HL-60/S4 (cell line): ENCODE measurements at regions not wholly inside any gene's neighbourhood (a gene's known extent, or its start where the extent isn't known, plus 50 kb on each side); places are given as distances from the start of the nearest gene placed in this dataset.
"Not testable (repeated sequence)": the region's sequence is repeated elsewhere in the genome, so short reads cannot be mapped to it uniquely, and the experiment has no call there.

ENCODE experiments used
- in situ Hi-C: fragments of 300-500 bp; cut with MboI; formaldehyde crosslinking; loops from 2 replicates; pipeline ENCODE4 v1.14.3; 2022; ENCODE audit warnings: low sequenced_read_pairs

DNA sequence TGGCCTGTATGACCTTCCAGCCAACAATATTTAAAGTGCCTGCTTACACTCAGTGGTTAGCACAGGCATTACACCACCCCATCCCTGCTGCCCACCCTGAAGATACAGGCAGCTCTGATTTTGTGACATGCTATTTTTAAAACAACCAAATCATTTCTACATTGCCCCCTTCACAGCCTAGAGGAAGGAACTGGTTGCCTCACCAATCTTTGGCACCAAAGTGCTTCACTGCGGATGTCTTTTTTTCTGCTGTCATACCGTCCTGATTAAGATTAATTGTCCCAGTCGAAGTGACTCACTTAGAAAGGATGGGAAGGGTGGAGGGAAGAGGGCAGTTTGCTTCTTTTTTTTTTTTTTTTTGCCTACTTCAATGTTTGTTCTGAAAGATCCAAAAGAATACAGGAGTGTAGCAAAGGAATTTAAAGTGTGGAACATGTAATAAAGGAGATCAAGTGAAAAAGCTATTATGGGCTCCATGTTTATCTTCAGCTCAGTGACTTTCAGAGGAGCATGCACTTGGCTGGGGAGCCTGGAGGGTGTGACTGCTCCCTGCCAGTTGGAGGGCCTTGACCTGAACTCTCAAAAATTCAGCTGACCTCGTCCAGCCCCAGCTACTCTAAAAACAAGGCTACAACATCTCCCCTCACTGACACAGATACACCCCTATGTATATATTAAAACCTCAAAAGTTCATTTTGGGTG, 501.1 kb upstream of the TNP1 start:
- in situ Hi-C loops, result no loop called here

DNA sequence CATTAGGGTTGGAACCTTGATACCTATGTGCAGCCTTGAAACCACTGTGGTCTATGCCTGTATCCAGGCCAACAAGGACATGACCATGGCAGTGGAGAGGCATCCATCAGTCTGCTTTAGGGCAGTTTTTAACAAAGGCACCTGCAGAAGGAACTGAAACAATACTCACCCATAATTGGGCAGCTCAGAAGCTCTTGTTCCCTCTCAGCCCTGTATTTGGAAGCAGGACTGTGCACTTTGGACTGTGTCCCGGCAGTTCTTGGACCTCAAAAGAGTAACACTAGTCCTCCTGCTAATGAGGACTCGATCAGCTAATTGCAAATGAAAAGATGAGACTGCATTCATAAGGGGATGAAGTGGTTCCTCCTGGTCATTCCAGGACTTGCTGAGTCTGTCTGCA, 500.2 kb upstream of the TNP1 start:
- in situ Hi-C loops, result no loop called here

GRCh38 chr2:217357886-217358620, 498.2 kb upstream of the TNP1 start:
- in situ Hi-C loops, result no loop called here

GRCh38 chr2:217356781-217357180, 496.9 kb upstream of the TNP1 start:
- in situ Hi-C loops, result no loop called here

DNA sequence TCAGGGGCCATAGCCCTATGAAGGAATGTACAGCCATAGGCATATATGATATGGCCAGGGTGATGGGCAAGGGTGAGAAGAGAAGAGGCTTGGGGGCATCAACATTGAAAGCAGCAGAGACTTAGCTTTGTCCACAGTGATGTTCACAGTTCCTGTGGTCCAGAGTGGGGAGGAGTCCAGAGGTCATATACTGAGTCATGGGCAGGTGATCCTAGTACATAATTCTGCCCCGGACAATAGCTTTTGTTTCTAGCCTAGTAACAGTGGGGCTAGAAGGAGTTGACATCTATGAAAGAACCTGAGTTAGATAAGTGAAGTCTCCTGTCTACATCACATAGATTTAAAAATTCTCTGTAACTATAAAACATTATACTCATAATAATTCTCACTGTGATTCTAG, 496.3 kb upstream of the TNP1 start:
- in situ Hi-C loops, result no loop called here

DNA sequence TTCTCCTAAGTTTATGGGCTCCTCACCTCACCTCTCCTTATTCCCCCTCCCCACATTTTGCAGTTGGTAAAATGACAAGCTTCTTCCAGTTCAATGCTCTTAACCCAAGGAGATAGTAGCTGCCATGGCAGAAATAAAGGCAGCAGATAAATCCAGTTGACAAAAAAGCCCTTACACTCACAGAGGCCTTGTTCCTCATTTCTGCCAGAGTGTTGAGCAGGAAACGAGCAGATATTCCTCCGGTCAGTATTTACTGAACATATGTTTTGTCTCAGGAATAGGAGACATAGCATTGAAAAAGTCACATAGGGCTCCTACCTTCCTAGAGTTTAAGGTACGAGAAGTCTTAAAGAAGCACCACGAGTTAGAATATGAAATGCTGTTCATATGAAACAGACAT, 493.7 kb upstream of the TNP1 start:
- in situ Hi-C loops, result no loop called here

DNA sequence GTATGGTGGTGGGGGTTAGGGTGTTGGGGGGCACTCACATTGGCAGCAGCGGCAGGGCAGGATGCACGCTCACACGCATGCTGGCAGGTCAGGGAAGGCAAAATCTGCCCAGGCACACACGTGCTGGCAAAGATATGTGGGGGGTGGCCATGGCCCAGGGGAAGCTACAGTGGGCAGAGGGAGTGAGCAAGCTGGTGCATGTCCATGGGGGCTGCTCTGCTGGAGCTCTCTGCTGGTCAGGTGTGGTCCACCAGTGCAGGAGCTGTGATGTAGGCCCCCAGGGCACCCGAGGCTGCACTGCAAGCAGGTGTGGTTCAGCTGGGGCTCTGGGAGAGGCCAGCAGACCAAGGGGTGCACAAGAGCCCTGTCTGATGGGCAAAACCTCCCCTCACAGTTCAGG, 491.5 kb upstream of the TNP1 start:
- in situ Hi-C loops, result no loop called here

DNA sequence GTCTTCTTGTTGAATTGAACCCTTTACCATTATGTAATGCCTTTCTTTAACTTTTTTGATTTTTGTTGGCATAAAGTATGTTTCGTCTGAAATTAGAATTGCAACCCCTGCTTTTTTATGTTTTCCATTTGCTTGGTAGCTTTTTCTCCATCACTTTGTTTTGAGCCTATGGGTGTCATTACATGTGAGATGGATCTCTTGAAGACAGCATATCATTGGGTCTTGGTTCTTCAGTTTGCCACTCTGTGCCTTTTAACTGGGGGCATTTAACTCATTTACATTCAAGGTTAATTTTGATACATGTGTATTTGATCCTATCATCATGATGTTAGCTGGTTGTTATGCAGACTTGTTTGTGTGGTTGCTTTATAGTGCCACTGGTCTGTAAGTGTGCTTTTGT, 489.4 kb upstream of the TNP1 start:
- in situ Hi-C loops, result no loop called here

- in situ Hi-C loops, result not testable (repeated sequence)
Observed at GRCh38 chr2:217347630-217348029, 487.8 kb upstream of the TNP1 start.

DNA sequence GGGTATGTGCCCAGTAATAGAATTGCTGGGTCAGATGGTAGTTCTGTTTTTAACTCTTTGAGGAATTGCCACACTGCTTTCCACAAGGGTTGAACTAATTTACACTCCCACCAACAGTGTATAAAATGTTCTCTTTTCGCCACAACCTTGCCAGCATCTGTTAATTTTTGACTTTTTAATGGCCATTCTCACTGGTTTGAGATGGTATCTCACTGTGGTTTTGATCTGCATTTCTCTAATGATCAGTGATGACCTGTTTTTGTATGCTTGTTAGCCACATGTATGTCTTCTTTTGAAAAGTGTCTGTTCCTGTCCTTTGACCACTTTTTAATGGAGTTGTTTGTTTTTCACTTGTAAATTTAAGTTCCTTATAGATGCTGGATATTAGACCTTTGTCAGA, 486.2 kb upstream of the TNP1 start:
- in situ Hi-C loops, result not testable (repeated sequence)

- in situ Hi-C loops, result no loop called here
Observed at GRCh38 chr2:217340899-217341298, 481.0 kb upstream of the TNP1 start.

DNA sequence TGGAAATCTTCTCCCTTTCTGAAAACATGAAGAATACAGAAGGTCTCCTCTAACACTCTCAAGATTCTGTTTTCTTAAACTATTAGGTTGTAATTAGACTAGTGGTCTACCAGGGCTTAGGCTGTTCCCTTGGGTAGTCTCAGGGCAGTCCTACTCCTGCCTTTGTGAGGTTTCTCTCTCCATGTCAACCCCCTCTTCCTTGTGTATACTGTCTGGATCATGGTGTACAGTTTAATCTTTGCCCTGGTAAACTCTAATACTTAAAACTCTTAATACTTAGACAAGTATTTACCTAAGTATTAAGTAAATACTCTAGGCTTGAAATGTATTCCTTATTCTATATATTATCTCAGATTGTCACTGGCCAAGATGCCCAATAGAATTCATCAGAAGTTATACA, 480.3 kb upstream of the TNP1 start:
- in situ Hi-C loops, result no loop called here

DNA sequence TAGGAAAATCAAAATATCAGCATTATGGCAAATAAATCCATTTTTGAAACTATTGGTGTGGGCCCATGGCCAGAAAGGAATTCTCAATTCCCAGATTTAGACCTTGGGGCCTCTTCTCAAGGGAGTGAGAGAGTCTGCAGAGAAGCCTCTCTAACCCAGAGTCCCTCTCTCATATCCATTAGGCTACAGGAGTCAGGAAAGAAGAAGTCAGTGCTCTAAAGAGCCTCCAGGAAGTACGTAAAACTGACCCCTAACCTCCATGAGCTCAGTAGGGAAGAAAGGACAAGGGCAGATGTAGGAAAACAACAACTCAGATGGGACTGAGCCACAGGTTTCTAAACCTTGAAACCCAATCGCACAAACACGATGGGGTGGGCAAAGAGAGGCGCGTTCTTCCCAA, 479.9 kb upstream of the TNP1 start:
- in situ Hi-C loops, result no loop called here

GRCh38 chr2:217338306-217338916, 478.5 kb upstream of the TNP1 start:
- in situ Hi-C loops, result no loop called here

GRCh38 chr2:217337771-217338170, 477.9 kb upstream of the TNP1 start:
- in situ Hi-C loops, result no loop called here

- in situ Hi-C loops, result no loop called here
Observed at GRCh38 chr2:217336694-217337093, 476.8 kb upstream of the TNP1 start.

DNA sequence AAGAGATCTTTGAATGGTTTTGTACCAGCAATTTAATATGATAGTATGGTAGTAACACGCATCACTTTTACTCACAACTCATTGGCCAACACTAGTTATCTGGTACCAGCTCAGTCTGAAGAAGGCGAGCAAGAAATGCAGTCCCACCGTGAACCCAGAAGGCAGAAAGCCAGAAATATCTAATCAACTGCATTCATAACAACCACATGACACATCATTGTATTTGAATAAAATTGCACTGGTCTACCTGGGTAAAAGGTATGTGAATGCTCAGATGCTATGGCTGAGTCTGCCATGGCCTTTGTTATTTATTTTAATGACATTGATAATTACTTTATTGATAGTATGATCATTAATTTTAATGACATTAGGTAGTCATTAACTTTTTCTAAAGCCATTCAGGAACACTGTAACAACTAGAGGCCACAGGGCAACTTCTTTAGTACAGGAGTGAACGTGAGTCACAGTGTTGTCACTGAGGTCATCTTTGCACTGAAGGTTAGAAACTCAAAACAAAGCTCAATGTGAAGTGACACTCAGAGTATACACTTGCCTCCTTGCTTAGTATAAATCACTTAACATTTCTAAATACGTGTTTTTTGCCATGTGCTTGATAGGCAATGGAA, 475.6 kb upstream of the TNP1 start:
- in situ Hi-C loops, result no loop called here

DNA sequence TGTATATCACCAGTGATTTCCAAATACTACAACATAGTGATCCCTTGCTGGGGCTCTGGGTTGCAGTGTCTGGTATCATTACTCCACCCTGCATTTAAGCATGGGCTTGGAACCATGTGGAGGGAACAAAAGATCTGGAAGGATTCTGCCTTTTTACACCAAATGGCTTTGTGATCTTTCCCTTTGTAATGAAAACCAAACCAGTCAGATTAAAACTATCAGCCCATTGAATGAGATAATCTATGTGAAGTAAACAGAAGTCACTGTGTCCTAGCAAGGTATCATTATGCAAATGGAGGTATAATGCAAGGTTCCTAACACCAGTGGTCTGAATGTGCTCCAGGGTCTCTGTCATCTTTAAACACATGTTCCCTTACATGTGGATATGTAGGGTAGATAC, 474.7 kb upstream of the TNP1 start:
- in situ Hi-C loops, result no loop called here

DNA sequence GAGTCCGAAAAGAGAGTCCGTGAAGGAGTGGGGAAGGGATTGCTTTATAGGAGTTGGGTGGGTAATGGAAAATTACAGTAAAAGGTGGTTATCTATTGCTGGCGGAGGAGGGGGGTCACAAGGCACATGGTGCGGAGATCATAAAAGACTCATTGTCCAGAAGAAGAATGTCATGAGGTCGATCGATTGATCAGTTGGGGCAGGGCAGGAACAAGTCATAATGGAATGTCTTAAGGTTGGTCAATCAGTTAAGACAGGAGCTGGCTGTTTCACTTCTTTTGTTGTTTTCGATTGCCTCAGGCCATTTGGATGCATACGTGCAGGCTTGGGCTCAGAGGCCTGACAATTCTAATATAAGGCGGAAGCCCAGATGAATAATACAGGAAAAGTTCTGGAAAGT, 473.0 kb upstream of the TNP1 start:
- in situ Hi-C loops, result no loop called here

- in situ Hi-C loops, result no loop called here
Observed at GRCh38 chr2:217332417-217332791, 472.5 kb upstream of the TNP1 start.

- in situ Hi-C loops, result no loop called here
Observed at GRCh38 chr2:217331523-217332416, 471.9 kb upstream of the TNP1 start.
